Astrocyte of the spinal cord (primary cell): ENCODE measurements at regions not wholly inside any gene's neighbourhood (a gene's known extent, or its start where the extent isn't known, plus 50 kb on each side); places are given as distances from the start of the nearest gene placed in this dataset.

Source experiments
- DNase-seq: peaks from one replicate; pipeline ENCODE4 v3.0.0; 2011; ENCODE audit warnings: low read depth, low spot score
- H3K4me3 ChIP-seq: 2 replicates; pipeline ENCODE4 v1.5.1; 2011; ENCODE audit warnings: low read depth, mild to moderate bottlenecking, low read length, moderate library complexity
- CTCF ChIP-seq: IDR thresholded peaks from 2 replicates; pipeline ENCODE4 v1.5.1; 2012; ENCODE audit warnings: low read depth, mild to moderate bottlenecking, low read length, inconsistent platforms
- in situ Hi-C: cut with HindIII; loops from 2 replicates; pipeline ENCODE4 v1.10.0; 2017; ENCODE audit warnings: low sequenced_read_pairs

GRCh38 chr2:192473331-192473730, 278.6 kb upstream of the TMEFF2 start:
- no peak overlapping the region for H3K4me3 ChIP-seq
- in situ Hi-C loops: no loop called here
- DNase-seq: no peak
- TF ChIP-seq CTCF: no peak

- H3K4me3 ChIP-seq: no peak overlapping the region
- in situ Hi-C loops: no loop called here
- TF ChIP-seq CTCF: no peak
- DNase-seq: no peak
Observed at GRCh38 chr2:192471982-192472381, 277.2 kb upstream of the TMEFF2 start.

GRCh38 chr2:192469612-192470011, 274.9 kb upstream of the TMEFF2 start:
- DNase-seq: no peak
- in situ Hi-C loops: no loop called here
- no peak for TF ChIP-seq CTCF
- no peak overlapping the region for H3K4me3 ChIP-seq

GRCh38 chr2:192467953-192468660, 273.4 kb upstream of the TMEFF2 start:
- no peak overlapping the region for H3K4me3 ChIP-seq
- no peak for DNase-seq
- in situ Hi-C loops: no loop called here
- no peak for TF ChIP-seq CTCF

GRCh38 chr2:192465141-192465540, 270.4 kb upstream of the TMEFF2 start:
- in situ Hi-C loops: no loop called here
- TF ChIP-seq CTCF: no peak
- H3K4me3 ChIP-seq: no peak overlapping the region
- DNase-seq: no peak

- no peak overlapping the region for H3K4me3 ChIP-seq
- in situ Hi-C loops: no loop called here
- no peak for DNase-seq
- no peak for TF ChIP-seq CTCF
Observed at GRCh38 chr2:192459422-192459821, 264.7 kb upstream of the TMEFF2 start.
